Tibial artery (tissue), 4 donors: ENCODE measurements at regions not wholly inside any gene's neighbourhood (a gene's known extent, or its start where the extent isn't known, plus 50 kb on each side); places are given as distances from the start of the nearest gene placed in this dataset.

Experiments used
- DNase-seq, 2 donors: peaks; one replicate each; pipeline ENCODE4 v3.0.0-alpha.2; 2019
- H3K27ac ChIP-seq, 2 donors: fragments of 200-600 bp; sonication (generic) in 1 of 2; 1 replicate in 1 of 2; 2 replicates in 1 of 2; pipeline ENCODE4 v1.5.1; 2018 to 2019; ENCODE audit warnings: mild to moderate bottlenecking in 1 of 2
- H3K27me3 ChIP-seq, 2 donors: fragments of 200-600 bp; sonication (generic) in 1 of 2; one replicate each; pipeline versions ENCODE4 v1.5.1 to v1.6.0; 2016 to 2019
- H3K36me3 ChIP-seq, 3 donors: fragments of 200-600 bp; sonication (generic) in 2 of 3; one replicate each; pipeline ENCODE4 v1.5.1; 2016 to 2019; ENCODE audit warnings: mild to moderate bottlenecking in 2 of 3
- H3K4me1 ChIP-seq, 4 donors: fragments of 200-600 bp; sonication (generic) in 2 of 4; 1 replicate in 3 of 4; 2 replicates in 1 of 4; pipeline ENCODE4 v1.5.1; 2016 to 2019
- H3K4me3 ChIP-seq, 2 donors: fragments of 200-600 bp; sonication (generic) in 1 of 2; 1 replicate in 1 of 2; 2 replicates in 1 of 2; pipeline ENCODE4 v1.5.1; 2018 to 2019; ENCODE audit warnings: mild to moderate bottlenecking in 2 of 2
- H3K9me3 ChIP-seq, 3 donors: fragments of 200-600 bp; sonication (generic) in 1 of 3; one replicate each; pipeline ENCODE4 v1.5.1; 2016 to 2019
- CTCF ChIP-seq, 2 experiments: fragments of 200-600 bp in 1 of 2; fragments of 450-650 bp in 1 of 2; IDR thresholded peaks; one replicate each; pipeline ENCODE4 v1.5.1; 2017 to 2019; ENCODE audit warnings: antibody characterized with exemption in 2 of 2, mild to moderate bottlenecking in 1 of 2, moderate library complexity in 1 of 2
- intact Hi-C: fragments of 100-400 bp; cut with DNase I; formaldehyde crosslinking; loops from one replicate; pipeline ENCODE4 v1.15.0; 2023; ENCODE audit warnings: low total_unique reads

DNA sequence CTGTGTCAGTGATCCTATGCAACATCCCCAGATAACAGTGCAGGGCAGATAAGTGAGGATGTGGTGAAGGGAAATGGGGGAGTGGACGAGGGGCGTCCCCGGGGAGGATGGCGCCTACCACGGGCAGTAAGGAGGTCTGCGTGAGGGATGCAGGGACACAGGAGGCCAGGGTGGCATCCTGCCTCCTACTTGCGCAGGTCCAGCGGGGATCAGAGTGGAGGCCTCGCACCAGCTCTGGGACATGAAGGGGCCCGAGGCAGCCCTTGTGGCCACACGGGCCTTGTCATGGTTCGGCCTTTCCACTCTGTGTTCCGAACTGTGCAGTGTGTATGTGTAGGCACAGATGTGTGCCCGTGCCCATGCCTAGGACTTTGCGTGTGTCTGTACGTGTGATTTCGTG, 1227.5 kb downstream of the BRD1 start:
- DNase-seq, result no peak
- no peak overlapping the region for H3K27ac ChIP-seq
- no peaks in the 10 kb centered on the region for H3K36me3 ChIP-seq
- no peaks in the 10 kb centered on the region for H3K4me1 ChIP-seq
- no peak overlapping the region for H3K4me3 ChIP-seq
- H3K9me3 ChIP-seq, result no peaks in the 10 kb centered on the region
- intact Hi-C loops, result no loop called here
- TF ChIP-seq CTCF (IDR thresholded peaks at IDR 0.05), result no peak
- H3K27me3 ChIP-seq, result no peaks in the 10 kb centered on the region

GRCh38 chr22:48599346-48599745, 1228.3 kb downstream of the BRD1 start:
- intact Hi-C loops, result no loop called here
- no peak overlapping the region for H3K4me3 ChIP-seq
- no peaks in the 10 kb centered on the region for H3K4me1 ChIP-seq
- H3K27ac ChIP-seq, result no peak overlapping the region
- no peak for TF ChIP-seq CTCF (IDR thresholded peaks at IDR 0.05)
- no peaks in the 10 kb centered on the region for H3K27me3 ChIP-seq
- no peaks in the 10 kb centered on the region for H3K9me3 ChIP-seq
- DNase-seq, result no peak
- H3K36me3 ChIP-seq, result no peaks in the 10 kb centered on the region

GRCh38 chr22:48596111-48596850, 1231.4 kb downstream of the BRD1 start:
- peaks cover 0 to 5% of the 10 kb centered on the region in 2 donors for H3K27me3 ChIP-seq

GRCh38 chr22:48595511-48595905, 1232.2 kb downstream of the BRD1 start:
- Histone ChIP-seq H3K4me3 (no peak overlapping the region), H3K9me3 (no peaks in the 10 kb centered on the region), H3K27me3 (peaks cover 0 to 7% of the 10 kb centered on the region in 2 donors), H3K27ac (no peak overlapping the region), H3K4me1 (no peaks in the 10 kb centered on the region), H3K36me3 (no peaks in the 10 kb centered on the region)
- TF ChIP-seq CTCF (IDR thresholded peaks at IDR 0.05), result no peak
- DNase-seq, result no peak
- intact Hi-C loops, result no loop called here

More at GRCh38 chr22:48596111-48596850, 1231.4 kb downstream of the BRD1 start:
- H3K4me1 ChIP-seq, result no peaks in the 10 kb centered on the region
- H3K36me3 ChIP-seq, result no peaks in the 10 kb centered on the region
- TF ChIP-seq CTCF (IDR thresholded peaks at IDR 0.05), result no peak
- no peaks in the 10 kb centered on the region for H3K9me3 ChIP-seq
- DNase-seq, result no peak
- H3K4me3 ChIP-seq, result no peak overlapping the region
- intact Hi-C loops, result no loop called here
- H3K27ac ChIP-seq, result no peak overlapping the region

DNA sequence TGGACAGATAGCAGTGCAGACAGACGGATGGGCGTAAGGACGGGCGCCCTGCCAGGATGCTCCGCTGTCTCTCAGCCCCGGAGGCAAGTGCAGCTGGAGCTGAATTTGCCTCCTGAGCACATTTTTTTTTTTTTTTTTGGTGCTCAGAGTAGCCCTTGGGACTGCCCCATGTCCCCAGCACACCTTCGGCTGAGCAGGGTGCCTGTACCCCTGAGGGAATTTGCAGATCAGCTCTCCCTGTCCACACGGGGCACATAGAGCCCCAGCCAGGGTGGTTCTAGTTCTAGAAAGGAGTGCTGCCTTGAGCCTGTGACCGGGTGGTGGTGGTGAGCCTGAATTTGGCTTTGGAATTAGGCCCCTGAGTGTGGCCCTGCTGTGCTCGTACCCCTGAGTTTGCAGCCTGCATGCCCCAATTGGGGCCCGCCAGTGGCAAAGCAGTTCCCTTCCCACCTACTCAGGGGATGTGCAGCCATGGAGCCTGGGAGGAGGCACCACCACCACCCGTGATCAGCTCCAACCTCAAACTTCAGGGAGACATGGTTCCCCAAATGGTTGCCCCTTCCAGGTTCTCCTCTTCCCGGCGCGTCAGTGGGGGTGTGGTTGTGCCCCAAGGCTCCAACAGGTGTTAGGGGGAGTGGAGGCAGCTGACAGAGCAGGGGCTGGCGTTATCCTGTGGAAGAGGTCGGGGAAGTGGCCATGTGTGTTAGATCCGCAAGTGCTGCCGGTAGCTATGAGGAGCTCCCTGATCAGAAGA, 1232.7 kb downstream of the BRD1 start:
- no peak overlapping the region for H3K4me3 ChIP-seq
- H3K4me1 ChIP-seq, result no peaks in the 10 kb centered on the region
- TF ChIP-seq CTCF (IDR thresholded peaks at IDR 0.05), result no peak
- intact Hi-C loops, result no loop called here
- no peaks in the 10 kb centered on the region for H3K9me3 ChIP-seq
- H3K36me3 ChIP-seq, result no peaks in the 10 kb centered on the region
- DNase-seq, result no peak
- H3K27ac ChIP-seq, result no peak overlapping the region
- H3K27me3 ChIP-seq, result peaks cover 0 to 7% of the 10 kb centered on the region in 2 donors
